ENCODE measurements at regions not wholly inside any gene's neighbourhood (a gene's known extent, or its start where the extent isn't known, plus 50 kb on each side); places are given as distances from the start of the nearest gene placed in this dataset.

- no peak for TF ChIP-seq MAFK (IDR thresholded peaks at IDR 0.05; ENCODE audit: partially characterized antibody)
- no peak for TF ChIP-seq POLR2AphosphoS2 (conservative IDR thresholded peaks at IDR 0.05; ENCODE audit: low read length)
- TF ChIP-seq, protein P1, sequence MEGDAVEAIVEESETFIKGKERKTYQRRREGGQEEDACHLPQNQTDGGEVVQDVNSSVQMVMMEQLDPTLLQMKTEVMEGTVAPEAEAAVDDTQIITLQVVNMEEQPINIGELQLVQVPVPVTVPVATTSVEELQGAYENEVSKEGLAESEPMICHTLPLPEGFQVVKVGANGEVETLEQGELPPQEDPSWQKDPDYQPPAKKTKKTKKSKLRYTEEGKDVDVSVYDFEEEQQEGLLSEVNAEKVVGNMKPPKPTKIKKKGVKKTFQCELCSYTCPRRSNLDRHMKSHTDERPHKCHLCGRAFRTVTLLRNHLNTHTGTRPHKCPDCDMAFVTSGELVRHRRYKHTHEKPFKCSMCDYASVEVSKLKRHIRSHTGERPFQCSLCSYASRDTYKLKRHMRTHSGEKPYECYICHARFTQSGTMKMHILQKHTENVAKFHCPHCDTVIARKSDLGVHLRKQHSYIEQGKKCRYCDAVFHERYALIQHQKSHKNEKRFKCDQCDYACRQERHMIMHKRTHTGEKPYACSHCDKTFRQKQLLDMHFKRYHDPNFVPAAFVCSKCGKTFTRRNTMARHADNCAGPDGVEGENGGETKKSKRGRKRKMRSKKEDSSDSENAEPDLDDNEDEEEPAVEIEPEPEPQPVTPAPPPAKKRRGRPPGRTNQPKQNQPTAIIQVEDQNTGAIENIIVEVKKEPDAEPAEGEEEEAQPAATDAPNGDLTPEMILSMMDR (IDR thresholded peaks at IDR 0.05) = no peak
- no peak for TF ChIP-seq RFX5 (IDR thresholded peaks at IDR 0.05)
- TF ChIP-seq HDAC2 (IDR thresholded peaks at IDR 0.05) = no peak
- no peak for TF ChIP-seq JUN (IDR thresholded peaks at IDR 0.05)
- TF ChIP-seq POLR2A (IDR thresholded peaks at IDR 0.05; ENCODE audit: low read length) = no peak
- TF ChIP-seq RAD21 (conservative IDR thresholded peaks at IDR 0.05 in 1 of 2, IDR thresholded peaks at IDR 0.05 in 1 of 2) = no peak
- no peak for TF ChIP-seq PHF8 (IDR thresholded peaks at IDR 0.05; ENCODE audit: borderline replicate concordance, low read depth)
- no peak for TF ChIP-seq REST (IDR thresholded peaks at IDR 0.05)
- no peak for TF ChIP-seq BHLHE40 (IDR thresholded peaks at IDR 0.05; ENCODE audit: low read depth, low read length)
Observed at GRCh38 chrX:82163701-82164100, 961.8 kb downstream of the SH3BGRL start.
